HK-2 (cell line): ENCODE measurements at regions not wholly inside any gene's neighbourhood (a gene's known extent, or its start where the extent isn't known, plus 50 kb on each side); places are given as distances from the start of the nearest gene placed in this dataset.
"Not testable (repeated sequence)": the region's sequence is repeated elsewhere in the genome, so short reads cannot be mapped to it uniquely, and the experiment has no call there.

ENCODE experiments used
- DNase-seq: peaks from one replicate; pipeline ENCODE4 v3.0.0-alpha.2; 2018; ENCODE audit not compliant: unreplicated experiment

DNA sequence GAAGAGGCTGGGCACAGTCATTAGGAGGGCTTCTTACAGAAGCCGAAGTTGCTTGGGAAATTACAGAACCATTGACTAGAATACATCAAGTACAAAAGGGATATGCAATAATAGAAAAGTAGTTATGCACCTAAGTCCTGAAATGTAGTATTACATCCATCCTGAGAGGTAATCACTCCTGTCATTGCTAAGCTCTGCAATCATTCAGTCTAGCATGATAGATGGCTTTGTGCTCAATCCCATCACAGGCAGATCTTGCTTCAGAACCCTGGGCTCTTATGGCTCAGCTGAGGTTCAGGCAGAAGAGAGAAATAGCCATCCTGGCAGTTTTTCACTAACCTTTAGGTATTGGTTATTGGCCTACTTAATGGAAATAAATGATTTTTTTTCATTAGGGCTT is 231.7 kb upstream of the AFF2 start:
- no peak for DNase-seq

DNA sequence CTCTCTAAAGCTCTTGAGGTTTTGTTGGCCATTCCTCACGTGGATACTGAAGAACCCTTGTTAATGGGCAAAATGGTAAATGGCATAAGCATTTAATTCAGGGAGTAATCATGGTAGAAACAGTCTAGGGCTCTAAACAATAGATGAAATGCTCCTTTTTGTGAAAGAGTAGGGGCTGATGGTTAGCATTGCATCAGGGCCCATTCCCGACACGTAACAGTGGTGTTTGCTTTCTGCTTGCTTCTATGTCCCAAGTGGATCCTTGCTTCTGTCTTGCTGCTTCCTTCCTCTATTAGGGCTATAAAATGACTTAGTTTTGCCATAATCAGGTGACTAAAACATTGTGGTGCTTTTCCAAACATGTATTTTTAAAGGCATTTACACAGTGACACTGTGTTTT is 230.9 kb upstream of the AFF2 start:
- no peak for DNase-seq

DNA sequence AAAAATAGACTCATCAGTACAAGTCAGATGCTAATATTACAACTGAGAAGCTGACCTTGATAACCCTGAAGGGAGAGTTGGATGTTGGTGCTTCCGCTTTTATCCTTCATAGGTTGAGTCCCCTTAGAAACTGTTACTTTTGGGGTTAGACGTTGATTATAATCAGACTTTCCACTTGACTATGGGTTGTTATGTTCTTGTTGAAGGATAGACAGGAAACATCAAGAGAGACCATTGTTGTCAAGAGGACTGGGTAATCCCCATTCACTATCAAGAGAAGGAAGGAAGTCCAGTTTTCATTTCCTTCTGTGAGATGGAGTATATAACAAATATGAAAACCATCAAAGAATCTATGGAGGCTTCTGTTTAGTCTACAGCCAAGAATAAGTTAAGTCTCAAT is 229.9 kb upstream of the AFF2 start:
- DNase-seq, result no peak

DNA sequence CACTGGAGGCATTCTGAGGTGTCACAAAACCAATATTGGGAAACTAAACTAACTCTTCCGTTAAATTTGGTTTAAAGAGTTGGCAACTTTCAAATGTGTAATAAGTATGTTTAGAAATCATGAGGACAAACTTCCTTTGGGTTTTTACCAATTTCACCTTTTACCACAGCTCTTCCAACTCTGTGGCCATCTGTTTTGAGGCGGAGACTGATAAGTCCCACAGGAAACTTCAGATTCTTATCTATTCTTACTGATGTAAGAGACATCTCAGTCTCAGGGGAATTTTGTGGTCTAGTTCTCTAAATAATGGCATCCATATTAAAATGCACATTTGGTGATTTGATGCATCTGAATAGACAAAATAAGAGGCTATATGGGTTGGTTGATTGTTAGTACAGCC is 229.2 kb upstream of the AFF2 start:
- no peak for DNase-seq

DNA sequence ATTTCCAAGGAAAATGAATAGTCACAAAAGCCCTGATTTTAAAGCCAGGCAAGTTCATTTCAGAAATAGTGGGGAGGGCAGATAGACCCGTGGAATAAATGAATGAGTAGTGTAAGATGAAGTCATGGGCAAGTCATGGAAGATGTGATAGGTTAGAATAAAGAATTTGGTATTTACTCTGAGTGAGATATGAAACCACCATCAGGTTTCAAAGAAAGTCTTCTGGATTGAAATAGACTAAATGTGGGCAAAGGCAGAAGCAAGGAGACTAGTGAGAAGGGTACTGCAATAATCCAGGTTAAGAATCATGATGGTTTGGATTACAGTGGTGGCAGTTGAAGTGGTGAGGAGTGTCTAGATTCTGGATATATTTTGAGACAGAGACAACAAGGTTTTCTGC is 218.5 kb upstream of the AFF2 start:
- DNase-seq, result no peak

DNA sequence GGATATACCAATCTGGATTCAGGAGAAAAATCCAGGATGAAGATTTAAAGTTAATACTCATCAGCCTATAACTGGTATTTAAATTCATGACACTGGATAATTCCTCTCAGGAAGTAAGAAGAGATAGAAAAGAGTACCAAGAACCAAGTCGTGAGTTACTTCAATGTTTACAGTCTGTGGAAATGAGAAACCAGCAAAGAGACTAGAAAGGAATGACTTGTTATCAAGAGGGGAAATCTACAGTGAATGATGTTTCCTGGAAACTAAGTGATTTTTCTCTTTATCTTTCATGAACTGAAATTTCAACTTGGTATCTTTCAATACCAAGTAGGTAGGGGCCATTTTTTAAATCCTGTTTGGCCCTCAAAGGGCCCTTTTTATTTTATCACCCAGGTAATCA is 217.9 kb upstream of the AFF2 start:
- DNase-seq, result no peak

DNA sequence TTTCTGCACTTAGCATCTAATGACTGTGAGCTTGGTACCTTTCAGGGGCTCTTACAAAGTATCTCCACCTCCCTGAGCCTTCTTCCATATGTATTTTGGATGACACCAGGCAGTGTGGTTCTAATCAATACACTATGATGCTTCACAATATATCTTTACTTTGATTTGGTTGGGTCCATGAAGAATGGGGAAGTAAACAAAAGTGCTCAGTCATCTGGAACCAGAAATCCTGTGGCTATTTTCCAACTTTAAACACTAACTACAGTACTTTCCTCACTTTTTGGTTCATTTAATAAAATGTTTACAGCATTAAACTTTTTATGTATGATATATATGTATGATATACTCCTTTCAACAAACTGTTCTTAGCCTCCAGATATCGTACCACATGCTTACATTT is 216.4 kb upstream of the AFF2 start:
- no peak for DNase-seq

DNA sequence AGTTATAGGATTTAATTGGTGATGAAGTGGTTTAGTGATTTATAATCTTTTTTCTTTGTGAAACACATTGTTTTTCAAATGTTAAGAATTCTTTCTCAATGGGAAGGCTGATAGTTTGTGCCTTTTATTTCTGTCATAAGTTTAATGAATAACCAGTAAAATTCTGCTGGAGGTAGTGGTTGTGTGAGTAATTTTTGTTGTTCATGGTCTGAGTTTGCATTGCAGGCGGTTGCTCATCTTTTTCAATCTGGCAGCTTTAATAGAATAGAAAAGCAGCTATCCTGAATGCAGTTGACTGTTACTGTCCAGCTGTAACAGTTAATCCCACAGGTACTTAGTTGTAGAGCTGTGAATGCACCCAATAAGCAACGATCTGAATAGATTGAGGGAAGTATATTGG is 215.6 kb upstream of the AFF2 start:
- DNase-seq, result no peak

DNA sequence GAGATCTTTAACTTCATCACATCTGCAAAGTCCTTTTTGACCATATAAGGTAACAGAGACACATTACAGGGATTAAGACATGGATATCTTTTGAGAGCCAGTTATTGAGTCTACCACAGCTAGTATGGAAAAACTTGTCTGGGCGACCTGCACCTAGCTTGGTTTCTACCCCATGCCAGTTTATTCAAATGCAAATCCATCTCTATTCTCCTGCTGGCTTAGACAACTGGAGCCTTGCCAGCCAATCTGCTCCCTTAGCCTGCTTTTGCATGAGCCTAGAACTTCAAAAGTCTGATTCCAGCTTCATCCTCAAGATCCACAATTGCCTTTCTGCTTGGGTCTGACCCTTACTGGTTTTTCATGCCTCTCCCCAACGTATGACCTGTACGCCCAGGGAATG is 212.0 kb upstream of the AFF2 start:
- DNase-seq, result no peak

DNA sequence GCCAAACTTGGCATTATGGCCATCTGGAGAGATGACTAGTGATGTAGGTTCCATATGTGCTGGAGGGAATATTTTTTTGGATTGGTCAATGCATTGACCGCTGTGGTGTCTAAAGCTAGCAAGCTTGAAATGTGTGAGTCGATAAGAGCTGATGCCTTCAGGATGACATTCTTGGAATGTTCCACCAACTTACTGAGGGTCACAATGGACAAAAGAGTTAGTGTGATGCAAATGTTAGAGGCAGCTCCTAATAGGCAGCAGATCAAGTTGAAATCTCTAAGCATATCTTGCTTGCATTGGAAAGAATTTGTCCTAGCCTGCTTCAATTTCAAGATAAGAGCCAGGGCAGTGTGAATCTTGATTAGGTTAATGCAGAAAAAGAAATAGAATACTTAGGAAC is 210.4 kb upstream of the AFF2 start:
- DNase-seq, result no peak

DNA sequence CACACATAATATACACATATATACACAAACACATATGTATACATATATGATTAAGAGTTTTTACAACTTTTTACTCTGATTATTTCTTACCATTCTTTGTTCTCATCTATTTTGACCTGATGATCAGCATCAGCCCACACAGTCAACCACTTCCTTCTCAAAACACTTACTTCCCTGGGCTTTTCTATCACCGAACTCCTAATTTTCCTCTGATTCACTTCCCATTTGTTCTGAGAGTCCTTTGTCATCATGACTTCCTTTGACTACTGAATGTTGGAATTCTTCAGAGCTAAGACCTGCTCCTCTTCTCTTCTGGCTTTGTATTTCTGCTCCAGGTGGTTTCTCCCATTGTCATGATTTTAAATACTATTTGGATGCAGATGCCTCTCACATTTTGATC is 209.5 kb upstream of the AFF2 start:
- DNase-seq, result no peak

DNA sequence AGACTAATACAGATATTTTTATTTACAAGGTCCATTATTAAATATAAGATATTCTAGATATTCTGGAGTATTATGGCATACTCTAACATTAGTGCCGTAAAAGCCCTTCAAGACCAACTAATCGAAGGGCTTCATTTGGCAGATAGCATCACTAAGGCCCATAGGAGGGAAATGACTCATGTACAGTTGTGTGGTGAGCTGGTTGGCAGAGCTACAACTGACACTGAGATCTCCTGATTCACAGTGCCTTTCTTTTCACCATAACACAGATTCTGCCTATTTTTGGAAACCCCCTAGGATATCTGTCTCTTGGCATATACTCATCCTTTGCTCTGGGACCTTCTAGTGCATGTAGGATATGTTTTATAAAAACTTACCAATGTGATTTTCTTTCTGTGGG is 201.7 kb upstream of the AFF2 start:
- no peak for DNase-seq

DNA sequence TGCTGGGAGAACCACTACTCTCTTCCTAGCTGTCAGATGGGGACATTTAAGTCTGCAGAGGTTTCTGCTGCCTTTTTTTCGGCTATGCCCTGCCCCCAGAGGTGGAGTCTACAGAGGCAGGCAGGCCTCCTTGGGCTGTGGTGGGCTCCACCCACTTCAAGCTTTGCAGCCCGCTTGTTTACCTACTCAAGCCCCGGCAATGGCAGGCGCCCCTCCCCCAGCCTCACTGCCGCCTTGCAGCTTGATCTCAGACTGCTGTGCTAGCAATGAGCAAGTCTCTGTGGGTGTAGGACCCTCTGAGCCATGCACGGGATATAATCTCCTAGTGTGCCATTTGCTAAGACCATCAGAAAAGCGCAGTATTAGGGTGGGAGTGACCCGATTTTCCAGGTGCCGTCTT is 195.2 kb upstream of the AFF2 start:
- DNase-seq, result not testable (repeated sequence)

DNA sequence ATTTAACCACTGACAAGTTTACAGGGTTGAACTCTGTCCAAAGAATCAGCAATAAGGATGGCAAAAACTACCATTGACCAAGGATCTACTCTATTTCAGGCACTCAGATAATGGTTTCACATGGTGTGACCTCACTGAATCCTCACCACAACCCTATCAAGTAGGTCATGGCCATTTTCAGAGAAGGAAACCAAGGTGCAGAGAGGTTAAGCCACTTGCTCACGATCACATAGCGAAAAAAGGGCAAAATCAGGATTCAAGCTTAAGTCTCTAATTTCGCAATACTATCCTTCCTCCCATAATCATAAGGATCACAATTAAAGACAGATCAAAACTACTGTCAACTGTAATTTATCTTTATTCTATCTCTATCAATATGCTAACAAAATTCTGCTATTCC is 191.0 kb upstream of the AFF2 start:
- DNase-seq, result no peak

DNA sequence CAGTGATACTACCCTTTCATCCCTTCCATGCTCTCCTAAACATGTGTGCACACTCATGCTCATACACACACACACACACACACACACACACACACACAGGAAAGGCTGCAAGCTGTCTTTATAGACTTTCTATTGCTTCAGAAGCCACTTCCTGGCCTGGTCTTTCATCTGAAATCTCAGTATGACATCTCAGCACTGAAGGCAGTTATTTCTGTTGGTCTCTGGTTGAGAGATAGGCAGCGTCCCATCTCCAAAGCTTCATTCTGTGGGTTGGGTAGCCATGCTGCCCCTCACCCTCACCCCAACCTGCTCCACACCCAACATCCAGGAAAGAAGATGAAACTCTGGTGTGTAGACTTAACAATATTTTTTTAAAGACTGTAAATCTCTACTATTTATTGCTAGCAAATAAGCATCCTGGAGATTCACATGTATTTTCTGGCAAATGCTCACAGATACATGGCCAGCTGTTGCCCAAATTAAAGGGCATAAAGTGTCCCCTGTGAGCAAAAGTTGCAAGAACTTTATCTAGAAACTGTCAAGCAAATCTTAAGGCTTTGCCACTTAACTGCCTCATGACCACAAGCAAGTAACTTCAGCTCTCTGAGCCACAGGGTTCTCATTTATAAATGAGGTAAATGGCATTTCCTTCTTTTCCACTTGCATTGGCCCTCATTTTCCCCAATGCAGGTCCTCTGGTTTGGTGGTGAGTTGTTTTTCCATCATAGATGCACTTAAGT is 189.8 kb upstream of the AFF2 start:
- no peak for DNase-seq

DNA sequence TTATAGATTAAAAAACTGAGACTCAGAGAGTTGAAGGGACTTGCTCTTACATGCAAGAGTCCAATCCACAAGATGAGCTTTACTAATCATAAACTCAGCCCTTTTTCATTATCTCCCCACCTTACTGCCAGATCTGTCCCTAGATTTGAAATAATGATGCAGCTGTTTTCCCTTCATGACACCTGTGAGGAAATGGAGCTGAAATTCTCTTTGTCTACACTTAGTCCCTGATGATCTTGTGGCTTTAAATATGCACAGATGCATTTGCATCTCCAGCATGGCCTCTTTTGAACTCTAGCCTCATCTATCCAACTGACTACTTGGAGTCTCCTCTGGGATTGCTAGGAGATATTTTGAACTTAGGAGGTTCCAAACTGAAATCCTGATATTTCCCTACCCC is 188.9 kb upstream of the AFF2 start:
- no peak for DNase-seq

DNA sequence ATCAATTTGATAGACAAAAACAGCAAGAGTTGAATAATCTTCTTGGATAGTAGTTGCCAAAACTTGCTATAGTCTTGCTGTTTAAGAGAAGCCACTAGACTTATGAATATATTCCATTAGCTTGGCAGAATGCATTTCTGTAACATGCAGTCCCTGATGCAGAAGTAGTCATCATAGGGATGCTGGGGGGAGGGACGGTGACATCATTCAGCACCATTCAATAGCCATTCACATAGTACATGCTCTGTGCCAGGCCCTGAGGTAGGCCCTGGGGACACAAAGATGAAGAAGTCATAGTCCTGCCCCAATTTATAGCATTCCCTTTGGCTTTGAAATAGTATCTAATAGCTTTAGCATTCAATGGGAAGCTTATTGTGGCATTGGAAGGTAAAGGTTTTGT is 185.5 kb upstream of the AFF2 start:
- DNase-seq, result no peak

DNA sequence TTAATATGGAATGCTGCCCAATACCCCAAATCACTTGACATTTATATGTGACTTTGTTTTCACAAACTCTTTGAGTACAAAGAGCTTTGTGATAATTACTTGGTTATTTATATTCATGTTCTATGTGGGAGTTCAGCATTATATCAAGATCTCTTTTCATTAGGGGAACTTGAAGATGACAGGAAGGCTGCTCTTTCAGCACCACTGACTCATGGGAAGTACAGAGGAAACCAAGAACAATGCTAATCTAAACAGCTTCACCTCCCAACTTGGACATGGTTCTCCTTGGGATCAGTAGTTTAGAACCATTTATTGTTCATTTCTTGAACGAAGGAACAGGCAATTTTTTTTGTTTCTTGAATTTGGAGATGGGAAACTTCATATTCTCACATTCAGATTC is 184.0 kb upstream of the AFF2 start:
- no peak for DNase-seq

DNA sequence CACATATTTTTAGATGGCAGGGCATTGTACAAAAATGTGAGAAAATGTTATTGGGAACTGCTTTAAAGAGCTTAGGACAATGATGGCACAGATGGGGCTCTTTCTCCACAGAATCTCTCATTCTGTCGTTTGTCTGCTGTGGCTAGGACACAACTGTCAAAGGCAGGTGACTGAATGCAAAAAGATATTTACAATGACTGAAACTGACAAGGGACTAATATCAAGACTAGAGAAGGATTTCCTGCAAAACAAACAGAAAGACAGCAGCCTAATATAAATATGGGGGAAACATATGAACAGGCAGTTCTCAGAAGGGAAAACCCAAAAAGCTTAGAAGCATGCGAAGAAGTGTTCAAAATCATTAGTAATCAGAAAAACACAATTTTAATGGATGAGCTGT is 177.5 kb upstream of the AFF2 start:
- no peak for DNase-seq

DNA sequence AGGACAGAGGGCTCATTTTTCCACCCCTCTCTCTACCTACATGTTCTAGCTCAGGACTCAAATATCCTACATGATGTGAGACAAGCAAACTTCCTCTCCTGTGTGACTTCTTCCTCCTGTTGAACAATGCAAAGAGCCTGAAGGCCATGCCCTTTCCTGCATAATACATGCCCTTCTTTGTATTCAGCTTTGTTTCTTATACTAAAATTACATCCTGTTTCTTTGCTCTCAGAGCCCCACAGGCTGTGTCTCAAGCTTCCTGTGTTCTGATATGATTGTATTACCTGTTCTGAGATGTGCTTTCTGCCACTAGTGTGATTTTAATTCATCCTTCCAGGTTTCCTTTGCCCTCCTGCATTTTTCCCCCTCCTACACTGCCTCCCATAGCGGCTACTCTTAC is 166.4 kb upstream of the AFF2 start:
- DNase-seq, result no peak

DNA sequence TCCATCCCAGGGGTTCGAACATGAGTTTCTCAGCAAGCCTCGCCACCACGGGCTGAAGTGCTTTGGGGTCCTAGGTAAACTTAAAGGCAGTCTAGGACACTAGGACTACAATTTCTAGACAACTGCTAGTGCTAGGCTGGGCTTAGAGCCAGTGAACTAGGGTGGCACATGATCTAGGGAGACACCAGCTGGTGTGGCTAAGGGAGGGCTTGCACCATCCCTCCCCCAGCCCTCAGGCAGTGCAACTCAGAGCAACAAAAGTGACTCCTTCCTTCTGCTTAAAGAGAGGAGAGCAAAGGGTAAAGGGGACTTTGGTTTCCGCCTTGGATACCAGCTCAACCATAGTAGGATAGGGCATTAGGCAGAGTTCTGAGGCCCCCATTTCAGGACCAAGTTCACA is 162.5 kb upstream of the AFF2 start:
- DNase-seq, result no peak

DNA sequence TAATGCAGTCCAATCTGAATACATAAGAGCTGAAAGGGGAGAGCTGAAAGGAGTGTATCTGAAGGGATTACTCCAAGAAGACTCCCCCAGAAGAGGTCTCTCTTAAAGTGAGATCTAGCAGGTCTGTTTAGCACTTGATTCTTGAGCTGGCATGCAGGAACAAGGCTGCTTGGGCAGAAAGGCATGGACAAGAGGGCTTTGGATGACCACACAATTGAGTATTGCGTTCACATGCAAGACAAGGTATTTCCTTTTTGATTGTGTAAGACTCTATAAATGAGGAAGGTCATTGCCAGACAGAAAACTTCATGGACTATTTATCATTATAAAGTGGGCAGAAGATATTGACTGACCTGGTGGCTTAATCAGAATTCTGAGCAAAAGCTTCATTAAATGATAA is 145.5 kb upstream of the AFF2 start:
- DNase-seq, result no peak

DNA sequence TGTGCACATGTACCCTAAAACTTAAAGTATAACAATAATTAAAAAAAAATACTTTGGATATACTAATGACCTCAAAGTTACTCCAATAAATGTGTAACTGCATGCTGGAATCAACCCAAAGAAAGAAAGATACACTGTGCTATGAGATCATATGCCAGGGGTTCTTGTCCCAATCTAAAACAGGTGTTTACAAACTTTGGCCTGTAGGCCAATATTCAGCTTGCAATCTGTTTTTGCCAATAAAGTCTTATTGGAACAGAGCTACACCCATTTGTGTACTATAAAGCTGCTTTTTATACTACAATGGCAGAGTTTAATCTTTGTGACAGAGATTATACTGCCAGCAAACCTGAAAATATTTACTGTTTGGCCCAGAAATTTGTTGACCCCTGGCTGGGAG is 138.8 kb upstream of the AFF2 start:
- DNase-seq, result no peak

DNA sequence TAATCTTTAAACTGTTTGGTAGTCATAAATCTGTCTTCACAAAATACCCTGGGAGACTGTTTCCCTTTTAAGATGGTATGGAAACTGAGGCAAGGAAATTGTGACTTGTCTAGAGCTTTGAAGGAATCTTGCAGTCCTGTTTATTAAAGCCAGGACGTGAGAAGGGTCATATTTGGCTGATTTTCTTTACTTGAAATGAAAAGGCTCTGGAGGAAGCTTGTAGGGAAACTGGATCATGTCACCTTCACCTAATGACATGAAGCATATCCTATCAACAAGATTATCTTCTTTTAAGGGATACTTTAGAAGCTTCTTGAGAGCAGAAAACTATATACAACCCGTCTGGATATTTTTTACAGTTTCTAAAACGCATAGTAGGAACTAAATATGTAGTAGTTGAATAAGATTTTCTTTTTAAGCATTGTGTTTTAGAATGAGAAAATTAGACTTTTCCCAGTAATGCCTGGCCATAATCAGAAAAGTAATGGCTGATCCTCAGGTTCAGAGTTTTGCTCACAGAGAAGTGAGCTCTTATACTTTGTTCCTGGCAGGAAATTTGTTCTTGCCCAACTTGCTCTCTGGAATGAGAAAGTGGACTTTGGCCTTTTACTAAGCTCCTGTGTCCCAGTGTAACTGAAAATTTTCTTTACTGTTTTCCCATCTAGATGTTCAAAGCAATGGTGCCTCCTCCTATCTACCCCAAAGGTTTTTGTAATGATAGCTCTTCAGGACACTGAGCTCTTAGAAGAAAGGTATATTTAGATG is 136.8 kb upstream of the AFF2 start:
- DNase-seq, result no peak
